ENCODE measurements at regions not wholly inside any gene's neighbourhood (a gene's known extent, or its start where the extent isn't known, plus 50 kb on each side); places are given as distances from the start of the nearest gene placed in this dataset.

- TF ChIP-seq BACH1 (IDR thresholded peaks at IDR 0.05; ENCODE audit: low read length): no peak
- no peak for TF ChIP-seq NRF1 (IDR thresholded peaks at IDR 0.05; ENCODE audit: low read depth, low read length)
- no peak for TF ChIP-seq CTCF (IDR thresholded peaks at IDR 0.05; ENCODE audit: control extremely low read depth in 1 of 3, insufficient read depth in 1 of 3, low read depth in 1 of 3, low read length in 3 of 3)
- TF ChIP-seq GABPA (IDR thresholded peaks at IDR 0.05; ENCODE audit: borderline replicate concordance, insufficient read depth, low read length): no peak
- no peak for TF ChIP-seq SP1 (IDR thresholded peaks at IDR 0.05; ENCODE audit: low read depth, low read length)
- TF ChIP-seq POLR2A (IDR thresholded peaks at IDR 0.05; ENCODE audit: control extremely low read depth in 1 of 2, low read depth in 2 of 2, low read length in 2 of 2): no peak
- no peak for TF ChIP-seq POLR2AphosphoS5 (IDR thresholded peaks at IDR 0.05; ENCODE audit: low read depth, low read length)
- TF ChIP-seq HDAC6 (IDR thresholded peaks at IDR 0.05; ENCODE audit: low read depth, low read length): no peak
- TF ChIP-seq RFX5 (IDR thresholded peaks at IDR 0.05; ENCODE audit: borderline replicate concordance, low read depth, low read length): no peak
These were observed 321.6 kb upstream of the B3GAT1 start for GRCh38 chr11:134733646-134734045.
